GM10266 (cell line): ENCODE measurements at regions not wholly inside any gene's neighbourhood (a gene's known extent, or its start where the extent isn't known, plus 50 kb on each side); places are given as distances from the start of the nearest gene placed in this dataset.
"Not testable (repeated sequence)": the region's sequence is repeated elsewhere in the genome, so short reads cannot be mapped to it uniquely, and the experiment has no call there.

Experiments used
- DNase-seq: peaks from one replicate; pipeline ENCODE4 v3.0.0; 2012; ENCODE audit errors: extremely low spot score
- CTCF ChIP-seq: IDR thresholded peaks from 2 replicates; pipeline ENCODE4 v1.5.1; 2012; ENCODE audit warnings: mild to moderate bottlenecking, low read depth; ENCODE audit not compliant: control insufficient read depth, insufficient read depth; ENCODE audit errors: missing control alignments

DNA sequence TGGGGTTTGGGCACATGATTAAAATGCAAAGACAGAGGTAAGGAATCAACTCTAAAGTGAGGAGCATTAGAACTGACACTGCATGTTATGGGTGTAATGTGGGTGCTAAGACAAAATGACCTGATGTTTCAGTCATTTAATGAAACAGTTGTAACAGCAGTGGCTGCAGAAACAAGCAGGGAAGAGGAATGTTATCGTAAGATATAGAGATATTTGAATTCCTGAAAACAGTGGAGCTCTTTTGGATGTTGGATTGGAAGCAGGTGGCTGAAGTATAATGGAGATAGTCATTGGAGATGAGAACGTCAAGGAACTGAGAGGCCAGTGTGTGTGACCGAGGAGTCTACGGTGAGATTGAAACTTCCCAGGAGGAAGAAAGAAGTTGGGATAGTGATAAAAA, 1065.2 kb downstream of the ZPLD1 start:
- TF ChIP-seq CTCF = no peak

GRCh38 chr3:103510760-103511159, 1075.9 kb downstream of the ZPLD1 start:
- DNase-seq = no peak

More for the DNA sequence above, 1065.2 kb downstream of the ZPLD1 start:
- DNase-seq = no peak

GRCh38 chr3:103511891-103512290, 1077.1 kb downstream of the ZPLD1 start:
- no peak for DNase-seq

More at GRCh38 chr3:103510760-103511159, 1075.9 kb downstream of the ZPLD1 start:
- no peak for TF ChIP-seq CTCF

DNA sequence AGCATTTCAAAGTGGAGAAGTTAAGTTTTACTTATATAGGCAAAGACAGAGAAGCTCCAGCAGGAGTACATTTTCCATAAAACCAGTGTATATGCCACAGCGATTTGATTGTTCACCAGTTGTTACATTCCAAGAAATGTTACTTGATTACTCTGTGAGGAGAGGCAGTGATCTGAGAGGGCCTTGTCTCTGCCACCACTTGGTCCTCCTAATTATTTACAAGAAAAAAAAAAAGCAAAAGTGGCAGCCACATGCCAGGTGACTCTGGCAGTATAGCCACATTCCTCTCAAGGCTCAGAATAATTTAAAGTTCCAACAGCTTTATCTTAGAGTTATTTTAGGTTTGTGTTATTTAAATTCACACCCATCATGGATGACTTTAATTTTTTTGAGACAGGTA, 1077.8 kb downstream of the ZPLD1 start:
- DNase-seq = no peak
- no peak for TF ChIP-seq CTCF

More at GRCh38 chr3:103511891-103512290, 1077.1 kb downstream of the ZPLD1 start:
- no peak for TF ChIP-seq CTCF

- DNase-seq = no peak
- no peak for TF ChIP-seq CTCF
These were observed 1078.2 kb downstream of the ZPLD1 start for GRCh38 chr3:103513003-103513402.

DNA sequence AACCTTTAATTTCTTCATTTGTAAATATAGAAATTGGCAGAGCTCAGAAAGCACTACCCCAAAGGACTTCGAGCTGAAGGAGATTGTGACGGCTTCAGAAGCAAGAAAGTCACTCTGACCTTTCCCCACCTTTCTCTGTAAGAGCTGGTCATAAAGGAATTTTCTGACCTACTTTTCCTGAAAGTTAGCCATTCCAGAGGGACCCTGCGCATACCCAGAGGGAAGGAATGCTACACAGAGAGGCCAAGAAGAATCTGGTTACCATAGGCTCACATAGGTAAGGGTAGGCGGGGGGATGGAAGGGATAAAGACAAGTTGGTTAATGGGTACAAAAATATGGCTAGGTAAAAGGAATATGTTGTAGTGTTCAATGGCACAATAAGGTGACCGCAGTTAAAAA, 1080.3 kb downstream of the ZPLD1 start:
- DNase-seq = no peak
- no peak for TF ChIP-seq CTCF

DNA sequence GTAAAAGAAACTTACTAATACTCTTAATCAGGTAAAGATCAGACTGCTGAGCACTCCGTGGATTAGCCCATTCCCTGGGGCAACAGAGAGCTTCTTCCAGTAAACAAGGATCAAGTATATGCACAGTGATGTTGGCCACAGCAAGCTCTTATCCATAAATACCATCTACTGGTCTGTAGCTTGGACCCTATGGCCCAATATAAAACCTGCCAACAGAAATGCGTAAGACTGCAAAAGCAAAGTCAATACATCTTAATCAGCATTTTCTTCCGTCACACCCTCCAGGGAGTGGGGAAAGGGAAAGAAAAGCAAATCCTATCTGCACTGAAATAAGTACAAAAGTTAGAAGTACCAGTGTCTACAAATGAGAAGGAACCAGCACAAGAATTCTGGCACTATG, 1082.1 kb downstream of the ZPLD1 start:
- DNase-seq = no peak
- no peak for TF ChIP-seq CTCF

DNA sequence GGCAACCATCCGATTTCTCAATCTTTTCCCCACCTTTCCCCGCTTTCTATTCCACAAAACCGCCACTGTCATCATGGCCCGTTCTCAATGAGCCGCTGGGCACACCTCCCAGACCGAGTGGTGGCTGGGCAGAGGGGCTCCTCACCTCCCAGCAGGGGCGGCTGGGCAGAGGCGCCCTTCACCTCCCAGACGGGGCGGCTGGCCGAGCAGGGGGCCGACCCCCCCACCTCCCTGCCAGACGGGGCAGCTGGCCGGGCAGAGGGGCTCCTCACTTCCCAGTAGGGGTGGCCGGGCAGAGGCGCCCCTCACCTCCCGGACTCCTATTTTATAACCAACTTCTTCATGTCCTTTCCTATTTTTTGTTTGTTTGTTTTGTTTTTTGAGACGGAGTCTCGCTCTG, 1096.5 kb downstream of the ZPLD1 start:
- not testable (repeated sequence) for DNase-seq
